Loucy (cell line): ENCODE measurements at regions not wholly inside any gene's neighbourhood (a gene's known extent, or its start where the extent isn't known, plus 50 kb on each side); places are given as distances from the start of the nearest gene placed in this dataset.

Experiments used
- H2AFZ ChIP-seq: fragments of 200-600 bp; sonication (generic); 2 replicates; pipeline ENCODE4 v1.6.0; 2016; ENCODE audit warnings: antibody characterized with exemption, mild to moderate bottlenecking, low read length, moderate library complexity
- H3F3A ChIP-seq: fragments of 200-600 bp; 2 replicates; pipeline ENCODE4 v1.6.0; 2016; ENCODE audit warnings: antibody characterized with exemption, low read depth, mild to moderate bottlenecking
- H3K27me3 ChIP-seq: fragments of 200-600 bp; sonication (generic); 2 replicates; pipeline ENCODE4 v1.6.1; 2014; ENCODE audit warnings: low read length, mild to moderate bottlenecking; ENCODE audit not compliant: insufficient read depth, poor library complexity, severe bottlenecking
- H3K36me3 ChIP-seq: fragments of 200-600 bp; sonication (generic); 2 replicates; pipeline ENCODE4 v1.6.1; 2016; ENCODE audit warnings: low read length; ENCODE audit not compliant: insufficient read depth
- H3K4me1 ChIP-seq: fragments of 200-600 bp; sonication (generic); 2 replicates; pipeline ENCODE4 v1.5.1; 2014; ENCODE audit warnings: low read length, mild to moderate bottlenecking; ENCODE audit not compliant: insufficient read depth, poor library complexity, severe bottlenecking
- H3K4me2 ChIP-seq: fragments of 200-600 bp; sonication (generic); 2 replicates; pipeline ENCODE4 v1.6.0; 2014; ENCODE audit warnings: antibody characterized with exemption, low read length, low read depth, mild to moderate bottlenecking; ENCODE audit not compliant: poor library complexity, severe bottlenecking
- H3K4me3 ChIP-seq: fragments of 200-600 bp; sonication (generic); 2 replicates; pipeline ENCODE4 v1.5.1; 2014; ENCODE audit warnings: low read length, mild to moderate bottlenecking, mixed read lengths; ENCODE audit not compliant: poor library complexity, severe bottlenecking
- H3K79me2 ChIP-seq: fragments of 200-600 bp; sonication (generic); 2 replicates; pipeline ENCODE4 v1.6.1; 2014; ENCODE audit warnings: low read length; ENCODE audit not compliant: insufficient read depth
- H3K9ac ChIP-seq: fragments of 200-600 bp; sonication (generic); 2 replicates; pipeline ENCODE4 v1.6.0; 2014; ENCODE audit warnings: mild to moderate bottlenecking, low read depth, low read length, moderate library complexity; ENCODE audit not compliant: poor library complexity, severe bottlenecking
- H3K9me2 ChIP-seq: fragments of 200-600 bp; sonication (generic); replicated peaks from 2 replicates; pipeline ENCODE4 v1.6.1; 2016; ENCODE audit warnings: low read depth, low read length, mixed read lengths
- H3K9me3 ChIP-seq: fragments of 200-600 bp; sonication (generic); 2 replicates; pipeline ENCODE4 v1.6.1; 2014; ENCODE audit warnings: mild to moderate bottlenecking, antibody characterized with exemption, low read length, low read depth; ENCODE audit not compliant: insufficient read depth
- H4K20me1 ChIP-seq: fragments of 200-600 bp; sonication (generic); 2 replicates; pipeline ENCODE4 v1.6.0; 2014; ENCODE audit warnings: antibody characterized with exemption, low read length, mild to moderate bottlenecking; ENCODE audit not compliant: insufficient read depth, poor library complexity, severe bottlenecking
- CTCF ChIP-seq: fragments of 200-600 bp; sonication (generic); conservative IDR thresholded peaks from 2 replicates; pipeline ENCODE4 v1.5.1; 2014; ENCODE audit warnings: mild to moderate bottlenecking, antibody characterized with exemption, low read length
- EZH2phosphoT487 ChIP-seq: fragments of 200-600 bp; IDR thresholded peaks from 2 replicates; pipeline ENCODE4 v1.6.1; 2018; ENCODE audit warnings: antibody characterized with exemption, mild to moderate bottlenecking, moderate library complexity, borderline replicate concordance

- Histone ChIP-seq H3K27me3 (no peaks in the 10 kb centered on the region), H3K79me2 (no peaks in the 10 kb centered on the region), H3K4me2 (no peak overlapping the region), H3K9me2 (no peaks in the 10 kb centered on the region), H3K36me3 (no peaks in the 10 kb centered on the region), H3F3A (no peaks in the 10 kb centered on the region), H2AFZ (no peak overlapping the region), H3K9me3 (no peaks in the 10 kb centered on the region), H3K4me1 (no peaks in the 10 kb centered on the region), H3K9ac (no peak overlapping the region), H4K20me1 (no peaks in the 10 kb centered on the region), H3K4me3 (no peak overlapping the region)
- TF ChIP-seq EZH2phosphoT487, result no peak
- no peak for TF ChIP-seq CTCF
Observed at GRCh38 chr13:75927183-75927669, 291.1 kb downstream of the LMO7 start.

GRCh38 chr13:75920536-75920935 is 284.4 kb downstream of the LMO7 start:
- no peaks in the 10 kb centered on the region for H3K9me3 ChIP-seq
- H3K4me1 ChIP-seq, result no peaks in the 10 kb centered on the region
- no peaks in the 10 kb centered on the region for H3F3A ChIP-seq
- TF ChIP-seq EZH2phosphoT487, result no peak
- no peak for TF ChIP-seq CTCF
- no peak overlapping the region for H2AFZ ChIP-seq
- no peaks in the 10 kb centered on the region for H4K20me1 ChIP-seq
- no peaks in the 10 kb centered on the region for H3K9me2 ChIP-seq
- no peak overlapping the region for H3K4me2 ChIP-seq
- no peaks in the 10 kb centered on the region for H3K79me2 ChIP-seq
- no peaks in the 10 kb centered on the region for H3K36me3 ChIP-seq
- no peaks in the 10 kb centered on the region for H3K27me3 ChIP-seq
- H3K9ac ChIP-seq, result no peak overlapping the region
- no peak overlapping the region for H3K4me3 ChIP-seq

- Histone ChIP-seq H3K9me3 (no peaks in the 10 kb centered on the region), H2AFZ (no peak overlapping the region), H3K4me2 (no peak overlapping the region), H3K9ac (no peak overlapping the region), H3K4me1 (no peaks in the 10 kb centered on the region), H3K4me3 (no peak overlapping the region), H3K9me2 (no peaks in the 10 kb centered on the region), H4K20me1 (no peaks in the 10 kb centered on the region), H3K79me2 (no peaks in the 10 kb centered on the region), H3K36me3 (no peaks in the 10 kb centered on the region), H3F3A (no peaks in the 10 kb centered on the region), H3K27me3 (no peaks in the 10 kb centered on the region)
- TF ChIP-seq CTCF (no peak), EZH2phosphoT487 (no peak)
Observed at GRCh38 chr13:75919660-75920199, 283.6 kb downstream of the LMO7 start.
